ENCODE measurements at regions not wholly inside any gene's neighbourhood (a gene's known extent, or its start where the extent isn't known, plus 50 kb on each side); places are given as distances from the start of the nearest gene placed in this dataset.

GRCh38 chr10:32149252-32149955, 93.2 kb upstream of the KIF5B start:
- TF ChIP-seq CTCF (conservative IDR thresholded peaks at IDR 0.05) (no peak), ZFX (IDR thresholded peaks at IDR 0.05) (no peak)
